Liver (tissue), 3 donors: ENCODE measurements at regions not wholly inside any gene's neighbourhood (a gene's known extent, or its start where the extent isn't known, plus 50 kb on each side); places are given as distances from the start of the nearest gene placed in this dataset.

Experiments used
- EGR1 ChIP-seq, 2 donors: IDR thresholded peaks; 2 replicates each; pipeline ENCODE4 v1.6.1; 2016 to 2018; ENCODE audit warnings: antibody characterized with exemption in 2 of 2, low read depth in 2 of 2
- FOXA1 ChIP-seq: IDR thresholded peaks from 2 replicates; pipeline ENCODE4 v1.6.1; 2016; ENCODE audit warnings: antibody characterized with exemption
- GABPA ChIP-seq, 2 donors: IDR thresholded peaks in 1 of 2; conservative IDR thresholded peaks in 1 of 2; 2 replicates each; pipeline ENCODE4 v1.6.1; 2016; ENCODE audit warnings: antibody characterized with exemption in 2 of 2, mild to moderate bottlenecking in 1 of 2, moderate library complexity in 1 of 2
- HNF4G ChIP-seq: IDR thresholded peaks from 2 replicates; pipeline ENCODE4 v1.6.1; 2016; ENCODE audit warnings: antibody characterized with exemption
- JUND ChIP-seq, 2 donors: IDR thresholded peaks; 2 replicates each; pipeline ENCODE4 v1.6.1; 2016; ENCODE audit warnings: antibody characterized with exemption in 2 of 2
- MAX ChIP-seq: IDR thresholded peaks from 2 replicates; pipeline ENCODE4 v1.6.1; 2016; ENCODE audit warnings: antibody characterized with exemption
- RAD21 ChIP-seq, 2 donors: IDR thresholded peaks; 2 replicates each; pipeline ENCODE4 v1.6.1; 2016; ENCODE audit warnings: antibody characterized with exemption in 2 of 2, mild to moderate bottlenecking in 2 of 2
- RXRA ChIP-seq, 2 donors: IDR thresholded peaks; 2 replicates each; pipeline ENCODE4 v1.6.1; 2017 to 2018; ENCODE audit warnings: antibody characterized with exemption in 2 of 2, mild to moderate bottlenecking in 1 of 2
- SP1 ChIP-seq: IDR thresholded peaks from 2 replicates; pipeline ENCODE4 v1.6.1; 2018; ENCODE audit warnings: antibody characterized with exemption, mild to moderate bottlenecking
- TAF1 ChIP-seq: conservative IDR thresholded peaks from 2 replicates; pipeline ENCODE4 v1.6.1; 2016; ENCODE audit warnings: antibody characterized with exemption, mild to moderate bottlenecking
- TF ChIP-seq, protein P1 (sequence below): fragments of 150-350 bp; IDR thresholded peaks from 2 replicates; pipeline ENCODE4 v1.5.1; 2017; ENCODE audit warnings: improper control_type of control experiment, low read depth, low read length; ENCODE audit not compliant: missing input control
- TF ChIP-seq, protein P2 (sequence below): IDR thresholded peaks from 2 replicates; pipeline ENCODE4 v1.6.1; 2016; ENCODE audit warnings: antibody characterized with exemption, mild to moderate bottlenecking
- TF ChIP-seq, protein P3 (sequence below): IDR thresholded peaks from 2 replicates; pipeline ENCODE4 v1.6.1; 2016; ENCODE audit warnings: antibody characterized with exemption
- donor health status: healthy.
- donor health status: healthy.

DNA sequence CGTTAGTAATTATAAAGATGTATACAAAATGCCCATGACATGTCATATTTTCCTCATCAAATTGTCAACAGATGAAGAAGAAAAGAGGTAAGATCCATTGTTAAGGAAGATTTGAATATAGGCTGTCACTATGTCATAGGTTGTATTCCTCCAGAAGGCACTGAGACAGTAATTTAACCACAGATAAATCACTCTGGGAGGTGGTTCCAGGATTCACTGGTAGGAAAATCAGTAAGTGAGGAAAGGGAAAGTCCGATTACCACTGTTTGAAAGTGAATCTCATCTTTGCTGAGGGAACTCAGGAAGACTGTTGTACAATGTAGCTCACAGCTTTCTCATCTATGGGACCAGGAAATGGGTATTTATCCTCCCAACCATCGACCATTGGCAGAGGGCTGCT is 152.8 kb upstream of the TMEFF2 start:
- TF ChIP-seq, protein P1, sequence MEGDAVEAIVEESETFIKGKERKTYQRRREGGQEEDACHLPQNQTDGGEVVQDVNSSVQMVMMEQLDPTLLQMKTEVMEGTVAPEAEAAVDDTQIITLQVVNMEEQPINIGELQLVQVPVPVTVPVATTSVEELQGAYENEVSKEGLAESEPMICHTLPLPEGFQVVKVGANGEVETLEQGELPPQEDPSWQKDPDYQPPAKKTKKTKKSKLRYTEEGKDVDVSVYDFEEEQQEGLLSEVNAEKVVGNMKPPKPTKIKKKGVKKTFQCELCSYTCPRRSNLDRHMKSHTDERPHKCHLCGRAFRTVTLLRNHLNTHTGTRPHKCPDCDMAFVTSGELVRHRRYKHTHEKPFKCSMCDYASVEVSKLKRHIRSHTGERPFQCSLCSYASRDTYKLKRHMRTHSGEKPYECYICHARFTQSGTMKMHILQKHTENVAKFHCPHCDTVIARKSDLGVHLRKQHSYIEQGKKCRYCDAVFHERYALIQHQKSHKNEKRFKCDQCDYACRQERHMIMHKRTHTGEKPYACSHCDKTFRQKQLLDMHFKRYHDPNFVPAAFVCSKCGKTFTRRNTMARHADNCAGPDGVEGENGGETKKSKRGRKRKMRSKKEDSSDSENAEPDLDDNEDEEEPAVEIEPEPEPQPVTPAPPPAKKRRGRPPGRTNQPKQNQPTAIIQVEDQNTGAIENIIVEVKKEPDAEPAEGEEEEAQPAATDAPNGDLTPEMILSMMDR, result no peak
- TF ChIP-seq, protein P2, sequence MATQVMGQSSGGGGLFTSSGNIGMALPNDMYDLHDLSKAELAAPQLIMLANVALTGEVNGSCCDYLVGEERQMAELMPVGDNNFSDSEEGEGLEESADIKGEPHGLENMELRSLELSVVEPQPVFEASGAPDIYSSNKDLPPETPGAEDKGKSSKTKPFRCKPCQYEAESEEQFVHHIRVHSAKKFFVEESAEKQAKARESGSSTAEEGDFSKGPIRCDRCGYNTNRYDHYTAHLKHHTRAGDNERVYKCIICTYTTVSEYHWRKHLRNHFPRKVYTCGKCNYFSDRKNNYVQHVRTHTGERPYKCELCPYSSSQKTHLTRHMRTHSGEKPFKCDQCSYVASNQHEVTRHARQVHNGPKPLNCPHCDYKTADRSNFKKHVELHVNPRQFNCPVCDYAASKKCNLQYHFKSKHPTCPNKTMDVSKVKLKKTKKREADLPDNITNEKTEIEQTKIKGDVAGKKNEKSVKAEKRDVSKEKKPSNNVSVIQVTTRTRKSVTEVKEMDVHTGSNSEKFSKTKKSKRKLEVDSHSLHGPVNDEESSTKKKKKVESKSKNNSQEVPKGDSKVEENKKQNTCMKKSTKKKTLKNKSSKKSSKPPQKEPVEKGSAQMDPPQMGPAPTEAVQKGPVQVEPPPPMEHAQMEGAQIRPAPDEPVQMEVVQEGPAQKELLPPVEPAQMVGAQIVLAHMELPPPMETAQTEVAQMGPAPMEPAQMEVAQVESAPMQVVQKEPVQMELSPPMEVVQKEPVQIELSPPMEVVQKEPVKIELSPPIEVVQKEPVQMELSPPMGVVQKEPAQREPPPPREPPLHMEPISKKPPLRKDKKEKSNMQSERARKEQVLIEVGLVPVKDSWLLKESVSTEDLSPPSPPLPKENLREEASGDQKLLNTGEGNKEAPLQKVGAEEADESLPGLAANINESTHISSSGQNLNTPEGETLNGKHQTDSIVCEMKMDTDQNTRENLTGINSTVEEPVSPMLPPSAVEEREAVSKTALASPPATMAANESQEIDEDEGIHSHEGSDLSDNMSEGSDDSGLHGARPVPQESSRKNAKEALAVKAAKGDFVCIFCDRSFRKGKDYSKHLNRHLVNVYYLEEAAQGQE, result no peak
- no peak for TF ChIP-seq TAF1
- no peak for TF ChIP-seq SP1
- no peak for TF ChIP-seq MAX
- no peak for TF ChIP-seq HNF4G
- TF ChIP-seq, protein P3, sequence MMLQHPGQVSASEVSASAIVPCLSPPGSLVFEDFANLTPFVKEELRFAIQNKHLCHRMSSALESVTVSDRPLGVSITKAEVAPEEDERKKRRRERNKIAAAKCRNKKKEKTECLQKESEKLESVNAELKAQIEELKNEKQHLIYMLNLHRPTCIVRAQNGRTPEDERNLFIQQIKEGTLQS, result no peak
- TF ChIP-seq JUND (IDR thresholded peaks at IDR 0.05), result no peak
- TF ChIP-seq GABPA (IDR thresholded peaks at IDR 0.05 in 1 of 2, conservative IDR thresholded peaks at IDR 0.05 in 1 of 2), result no peak
- TF ChIP-seq RXRA (IDR thresholded peaks at IDR 0.05), result no peak
- TF ChIP-seq FOXA1, result no peak
- no peak for TF ChIP-seq RAD21 (IDR thresholded peaks at IDR 0.05)
- TF ChIP-seq EGR1 (IDR thresholded peaks at IDR 0.05; ENCODE audit: low read depth in 2 of 2), result no peak
